Endothelial cell of umbilical vein (primary cell): ENCODE measurements at regions not wholly inside any gene's neighbourhood (a gene's known extent, or its start where the extent isn't known, plus 50 kb on each side); places are given as distances from the start of the nearest gene placed in this dataset.

Source experiments
- BruUV-seq: library from RNA; stranded (reverse); fragments of 400-500 nt; replicated peaks from 2 replicates; lab custom pipeline; 2021; lab: Mats Ljungman, UMichigan
- CTCF ChIA-PET: fragments of 300-600, 350-600 bp; sonication (Branson Sonifier 250); formaldehyde crosslinking; loops from one replicate; lab custom pipeline; 2021; ENCODE audit warnings: antibody characterized with exemption, inconsistent platforms; lab: Charles Lee
- POLR2A ChIA-PET: fragments of 300-600, 350-600 bp; sonication (Branson Sonifier 250); formaldehyde crosslinking; loops from one replicate; lab custom pipeline; 2021; ENCODE audit warnings: antibody characterized with exemption, inconsistent platforms; lab: Charles Lee
- DNase-seq: peaks from one replicate; pipeline ENCODE4 v3.0.0-alpha.2; 2011; ENCODE audit warnings: low read depth, low spot score
- FAIRE-seq: peaks from 2 replicates; lab custom pipeline; 2011; peaks lifted over from hg19 to GRCh38; lab: Jason Lieb, UNC
- H2AFZ ChIP-seq: 2 replicates; pipeline ENCODE4 v1.6.0; 2012; ENCODE audit warnings: low read depth, low read length, control low read depth, inconsistent platforms
- H3K27ac ChIP-seq: 2 replicates; pipeline ENCODE4 v1.5.1; 2011; ENCODE audit warnings: low read depth, mild to moderate bottlenecking, control low read depth, low read length, moderate library complexity; ENCODE audit not compliant: insufficient read depth
- H3K27me3 ChIP-seq, 2 experiments: 2 replicates each; pipeline versions ENCODE4 v1.6.0 to v1.6.1; 2011; ENCODE audit warnings: low read length in 2 of 2, mixed read lengths in 1 of 2; ENCODE audit not compliant: control insufficient read depth in 2 of 2, insufficient read depth in 2 of 2
- H3K36me3 ChIP-seq, 2 experiments: 2 replicates in 1 of 2; 3 replicates in 1 of 2; pipeline ENCODE4 v1.5.1; 2011; ENCODE audit warnings: low read length in 2 of 2, mild to moderate bottlenecking in 1 of 2, moderate library complexity in 1 of 2; ENCODE audit not compliant: control insufficient read depth in 2 of 2, insufficient read depth in 2 of 2; ENCODE audit errors: extremely low read depth in 1 of 2
- H3K4me1 ChIP-seq: 3 replicates; pipeline ENCODE4 v1.5.1; 2011; ENCODE audit warnings: mild to moderate bottlenecking, low read length; ENCODE audit not compliant: control insufficient read depth, insufficient read depth; ENCODE audit errors: extremely low read depth
- H3K4me2 ChIP-seq: 2 replicates; pipeline ENCODE4 v1.6.1; 2011; ENCODE audit warnings: low read length, control low read depth, mixed read lengths; ENCODE audit not compliant: insufficient read depth
- H3K4me3 ChIP-seq, 3 experiments: fragments of 200-600 bp in 1 of 3; sonication (generic), shearing (Covaris generic) in 1 of 3; replicated peaks in 1 of 3; 2 replicates each; pipeline ENCODE4 v1.5.1; 2011 to 2016; ENCODE audit warnings: control low read depth in 3 of 3, low read length in 3 of 3, mild to moderate bottlenecking in 2 of 3, inconsistent platforms in 1 of 3, low read depth in 1 of 3, moderate library complexity in 1 of 3; ENCODE audit not compliant: insufficient read depth in 1 of 3
- H3K79me2 ChIP-seq: 2 replicates; pipeline ENCODE4 v1.6.0; 2012; ENCODE audit warnings: low read length, inconsistent platforms; ENCODE audit not compliant: control insufficient read depth, insufficient read depth
- H3K9ac ChIP-seq: replicated peaks from 2 replicates; pipeline ENCODE3; 2011; ENCODE audit warnings: low read length, control low read depth; ENCODE audit not compliant: insufficient read depth; ENCODE audit errors: extremely low read depth
- H3K9me1 ChIP-seq: replicated peaks from 3 replicates; pipeline ENCODE4 v1.6.0; 2011; ENCODE audit warnings: mild to moderate bottlenecking, low read length; ENCODE audit not compliant: control insufficient read depth, insufficient read depth; ENCODE audit errors: extremely low read depth
- H3K9me3 ChIP-seq: replicated peaks from 2 replicates; pipeline ENCODE4 v1.5.1; 2012; ENCODE audit warnings: low read length, inconsistent platforms; ENCODE audit not compliant: control insufficient read depth, insufficient read depth
- H4K20me1 ChIP-seq: replicated peaks from 2 replicates; pipeline ENCODE3; 2011; ENCODE audit warnings: mild to moderate bottlenecking, low read length; ENCODE audit not compliant: control insufficient read depth, insufficient read depth; ENCODE audit errors: extremely low read depth
- CTCF ChIP-seq, 2 donors: IDR thresholded peaks; 1 replicate in 1 of 2; 2 replicates in 1 of 2; pipeline ENCODE4 v1.5.1; 2011; ENCODE audit warnings: low read length in 2 of 2, mild to moderate bottlenecking in 2 of 2, moderate library complexity in 2 of 2, control low read depth in 1 of 2, inconsistent platforms in 1 of 2, low read depth in 1 of 2; ENCODE audit not compliant: insufficient read depth in 1 of 2; ENCODE audit errors: extremely low read depth in 1 of 2
- FOS ChIP-seq: IDR thresholded peaks from 2 replicates; pipeline ENCODE4 v1.6.1; 2011; ENCODE audit warnings: mild to moderate bottlenecking, low read length, moderate library complexity, borderline replicate concordance; ENCODE audit not compliant: insufficient read depth
- GATA2 ChIP-seq: IDR thresholded peaks from 2 replicates; pipeline ENCODE4 v1.7.0; 2011; ENCODE audit warnings: low read depth, mild to moderate bottlenecking, moderate library complexity, mixed read lengths, low read length; ENCODE audit not compliant: insufficient read length, insufficient read depth
- JUN ChIP-seq: IDR thresholded peaks from 2 replicates; pipeline ENCODE4 v1.6.1; 2011; ENCODE audit warnings: borderline replicate concordance, low read depth; ENCODE audit not compliant: insufficient read length, insufficient read depth
- POLR2AphosphoS5 ChIP-seq: IDR thresholded peaks from 2 replicates; pipeline ENCODE4 v1.6.1; 2012; ENCODE audit warnings: low read depth, mild to moderate bottlenecking, control low read depth, low read length, moderate library complexity; ENCODE audit not compliant: insufficient read depth
- dilution Hi-C: fragments of 300-500 bp; cut with MboI; formaldehyde crosslinking; loops from one replicate; pipeline ENCODE4 v1.15.0; 2019; ENCODE audit warnings: low sequenced_read_pairs; ENCODE audit not compliant: extremely low pct_ligation_motif_present
- intact Hi-C: fragments of 100-400 bp; cut with micrococcal nuclease; formaldehyde crosslinking; loops from one replicate; pipeline ENCODE4 v1.10.0; 2022

DNA sequence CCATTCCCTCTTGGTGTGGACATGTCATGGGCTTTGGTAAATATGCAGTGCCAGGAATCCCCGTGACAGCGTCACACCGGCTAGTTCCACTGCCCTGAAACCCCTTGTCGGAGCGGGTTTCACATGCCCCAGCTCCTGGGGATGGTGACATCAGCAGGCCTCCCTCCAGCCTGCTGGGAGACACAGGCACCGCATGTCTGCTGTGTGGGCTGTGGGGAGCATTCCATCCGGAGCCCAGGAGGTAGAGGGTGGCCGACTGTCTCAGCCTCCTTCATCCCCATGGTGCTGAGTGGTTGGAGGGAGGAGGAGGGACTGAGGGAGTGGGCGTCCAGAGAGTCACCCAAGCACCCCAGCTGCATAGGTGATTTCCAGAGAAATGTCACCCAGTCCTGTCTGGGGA lies 1161.1 kb downstream of the BRD1 start:
- Histone ChIP-seq H3K9me1 (no peaks in the 10 kb centered on the region), H3K4me3 (no peak overlapping the region), H3K4me1 (no peaks in the 10 kb centered on the region), H3K9ac (no peak overlapping the region), H3K27ac (no peak overlapping the region), H3K36me3 (no peaks in the 10 kb centered on the region), H3K9me3 (peaks cover 1% of the 10 kb centered on the region), H3K79me2 (no peaks in the 10 kb centered on the region), H2AFZ (no peak overlapping the region), H4K20me1 (no peaks in the 10 kb centered on the region), H3K27me3 (no peaks in the 10 kb centered on the region), H3K4me2 (no peak overlapping the region)
- no peak for FAIRE-seq
- dilution Hi-C loops (no loop called here), intact Hi-C loops (no loop called here)
- no peak for DNase-seq
- no peak for TF ChIP-seq POLR2AphosphoS5
- TF ChIP-seq GATA2, result no peak
- ChIA-PET POLR2A (no interaction called here), CTCF (no interaction called here)
- no TSS peak for BruUV-seq

GRCh38 chr22:48665311-48665995 lies 1162.2 kb downstream of the BRD1 start:
- Histone ChIP-seq H3K36me3 (no peaks in the 10 kb centered on the region), H3K4me2 (no peak overlapping the region), H3K4me1 (no peaks in the 10 kb centered on the region), H3K9me1 (no peaks in the 10 kb centered on the region), H2AFZ (no peak overlapping the region), H4K20me1 (no peaks in the 10 kb centered on the region), H3K27me3 (no peaks in the 10 kb centered on the region), H3K79me2 (no peaks in the 10 kb centered on the region), H3K4me3 (no peak overlapping the region), H3K9ac (no peak overlapping the region), H3K9me3 (peaks cover 4% of the 10 kb centered on the region), H3K27ac (no peak overlapping the region)
- intact Hi-C loops, result no loop called here
- TF ChIP-seq CTCF (IDR thresholded peaks at IDR 0.05; ENCODE audit: extremely low read depth in 1 of 2, insufficient read depth in 1 of 2, low read depth in 1 of 2, low read length in 2 of 2) (no peak), POLR2AphosphoS5 (no peak), FOS (no peak), GATA2 (no peak), JUN (no peak)
- DNase-seq (no peak), FAIRE-seq (no peak)
- no TSS peak for BruUV-seq
- dilution Hi-C loops, result no loop called here
- ChIA-PET POLR2A (no interaction called here), CTCF (no interaction called here)
